Neural progenitor cell (in vitro differentiated cells): ENCODE measurements at regions not wholly inside any gene's neighbourhood (a gene's known extent, or its start where the extent isn't known, plus 50 kb on each side); places are given as distances from the start of the nearest gene placed in this dataset.

ENCODE experiments used
- EZH2 ChIP-seq: fragments of 200-600 bp; sonication (generic); IDR thresholded peaks from 2 replicates; pipeline ENCODE4 v1.6.1; 2017; ENCODE audit warnings: antibody characterized with exemption, mild to moderate bottlenecking, moderate library complexity
- EZH2phosphoT487 ChIP-seq: fragments of 200-600 bp; sonication (generic); IDR thresholded peaks from 2 replicates; pipeline ENCODE4 v1.6.1; 2017; ENCODE audit warnings: antibody characterized with exemption
- TF ChIP-seq, protein P1 (sequence below): fragments of 200-600 bp; sonication (generic); IDR thresholded peaks from 2 replicates; pipeline ENCODE4 v1.5.1; 2017; ENCODE audit warnings: antibody characterized with exemption, mild to moderate bottlenecking

DNA sequence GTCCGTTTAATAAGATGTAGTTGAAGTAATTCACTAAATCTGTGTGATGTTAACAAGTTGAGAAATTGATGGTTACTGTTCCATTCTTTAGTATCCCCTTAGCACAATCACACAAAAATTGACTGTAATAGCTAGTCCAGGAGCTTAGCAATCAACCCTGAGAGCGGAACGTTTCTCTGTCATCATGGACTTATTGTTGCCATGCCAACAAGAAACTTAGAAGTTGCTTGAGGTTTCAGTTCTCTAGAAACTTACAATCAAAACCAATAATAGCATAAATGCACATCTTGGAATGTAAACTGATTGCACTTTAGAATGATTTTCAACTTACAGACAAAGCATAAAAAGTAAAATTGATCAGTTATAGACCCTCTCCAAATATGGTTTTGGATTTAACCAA is 125.4 kb upstream of the ANKH start:
- TF ChIP-seq, protein P1, sequence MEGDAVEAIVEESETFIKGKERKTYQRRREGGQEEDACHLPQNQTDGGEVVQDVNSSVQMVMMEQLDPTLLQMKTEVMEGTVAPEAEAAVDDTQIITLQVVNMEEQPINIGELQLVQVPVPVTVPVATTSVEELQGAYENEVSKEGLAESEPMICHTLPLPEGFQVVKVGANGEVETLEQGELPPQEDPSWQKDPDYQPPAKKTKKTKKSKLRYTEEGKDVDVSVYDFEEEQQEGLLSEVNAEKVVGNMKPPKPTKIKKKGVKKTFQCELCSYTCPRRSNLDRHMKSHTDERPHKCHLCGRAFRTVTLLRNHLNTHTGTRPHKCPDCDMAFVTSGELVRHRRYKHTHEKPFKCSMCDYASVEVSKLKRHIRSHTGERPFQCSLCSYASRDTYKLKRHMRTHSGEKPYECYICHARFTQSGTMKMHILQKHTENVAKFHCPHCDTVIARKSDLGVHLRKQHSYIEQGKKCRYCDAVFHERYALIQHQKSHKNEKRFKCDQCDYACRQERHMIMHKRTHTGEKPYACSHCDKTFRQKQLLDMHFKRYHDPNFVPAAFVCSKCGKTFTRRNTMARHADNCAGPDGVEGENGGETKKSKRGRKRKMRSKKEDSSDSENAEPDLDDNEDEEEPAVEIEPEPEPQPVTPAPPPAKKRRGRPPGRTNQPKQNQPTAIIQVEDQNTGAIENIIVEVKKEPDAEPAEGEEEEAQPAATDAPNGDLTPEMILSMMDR = no peak
- no peak for TF ChIP-seq EZH2
- TF ChIP-seq EZH2phosphoT487 = no peak
